OCI-LY3 (cell line): ENCODE measurements at regions not wholly inside any gene's neighbourhood (a gene's known extent, or its start where the extent isn't known, plus 50 kb on each side); places are given as distances from the start of the nearest gene placed in this dataset.

ENCODE experiments used
- H2AFZ ChIP-seq: fragments of 200-600, 300-600 bp; shearing (Covaris generic); 2 replicates; pipeline ENCODE4 v1.6.0; 2014; ENCODE audit warnings: antibody characterized with exemption, low read depth, low read length
- H3K27ac ChIP-seq: fragments of 200-600, 300-600 bp; sonication (generic); 2 replicates; pipeline ENCODE4 v1.5.1; 2014; ENCODE audit warnings: mild to moderate bottlenecking, low read length, moderate library complexity, mixed read lengths
- H3K27me3 ChIP-seq: fragments of 200-600, 300-600 bp; sonication (generic); 2 replicates; pipeline ENCODE4 v1.6.1; 2014; ENCODE audit warnings: low read depth, low read length, mixed read lengths
- H3K36me3 ChIP-seq: fragments of 200-600, 300-600 bp; sonication (generic); replicated peaks from 2 replicates; pipeline ENCODE3; 2014; ENCODE audit warnings: low read depth, low read length, mixed read lengths
- H3K4me1 ChIP-seq: fragments of 300-600, 200-600 bp; sonication (generic); 2 replicates; pipeline ENCODE4 v1.6.1; 2014; ENCODE audit warnings: low read length, mixed read lengths
- H3K4me2 ChIP-seq: fragments of 200-600, 300-600 bp; sonication (generic); 2 replicates; pipeline ENCODE4 v1.6.1; 2014; ENCODE audit warnings: low read length, mixed read lengths
- H3K4me3 ChIP-seq: fragments of 300-600, 200-600 bp; sonication (generic); 2 replicates; pipeline ENCODE4 v1.5.1; 2014; ENCODE audit warnings: antibody characterized with exemption, mild to moderate bottlenecking, low read length, moderate library complexity
- H3K79me2 ChIP-seq: fragments of 300-600, 200-600 bp; shearing (Covaris generic); 2 replicates; pipeline ENCODE4 v1.6.1; 2014; ENCODE audit warnings: mild to moderate bottlenecking, low read length, mixed read lengths
- H3K9ac ChIP-seq: fragments of 300-600, 200-600 bp; shearing (Covaris generic); 2 replicates; pipeline ENCODE4 v1.6.0; 2014; ENCODE audit warnings: mild to moderate bottlenecking, low read length, moderate library complexity
- H3K9me3 ChIP-seq: fragments of 200-600, 300-600 bp; shearing (Covaris generic); 2 replicates; pipeline ENCODE4 v1.6.1; 2014; ENCODE audit warnings: low read length, mixed read lengths; ENCODE audit not compliant: insufficient read depth
- H4K20me1 ChIP-seq: fragments of 200-600, 300-600 bp; sonication (generic); 2 replicates; pipeline ENCODE4 v1.6.1; 2016; ENCODE audit warnings: low read length, mixed read lengths; ENCODE audit not compliant: insufficient read depth
- CTCF ChIP-seq: fragments of 200-600, 300-600 bp; sonication (generic); IDR thresholded peaks from 2 replicates; pipeline ENCODE4 v1.5.1; 2014; ENCODE audit warnings: antibody characterized with exemption, low read length, low read depth
- EZH2phosphoT487 ChIP-seq: fragments of 200-600 bp; shearing (Covaris generic); IDR thresholded peaks from 2 replicates; pipeline ENCODE4 v1.6.1; 2018; ENCODE audit warnings: antibody characterized with exemption, mixed run types, low read depth

- H3K36me3 ChIP-seq, result no peaks in the 10 kb centered on the region
- no peak overlapping the region for H3K9ac ChIP-seq
- no peaks in the 10 kb centered on the region for H3K79me2 ChIP-seq
- no peaks in the 10 kb centered on the region for H3K4me1 ChIP-seq
- no peak overlapping the region for H3K4me2 ChIP-seq
- H3K27ac ChIP-seq, result no peak overlapping the region
- no peaks in the 10 kb centered on the region for H4K20me1 ChIP-seq
- H3K4me3 ChIP-seq, result no peak overlapping the region
- TF ChIP-seq CTCF (no peak), EZH2phosphoT487 (no peak)
- no peaks in the 10 kb centered on the region for H3K9me3 ChIP-seq
- no peak overlapping the region for H2AFZ ChIP-seq
- peaks cover 12% of the 10 kb centered on the region for H3K27me3 ChIP-seq
Measured at GRCh38 chr9:95595721-95596295, 79.0 kb upstream of the PTCH1 start.

DNA sequence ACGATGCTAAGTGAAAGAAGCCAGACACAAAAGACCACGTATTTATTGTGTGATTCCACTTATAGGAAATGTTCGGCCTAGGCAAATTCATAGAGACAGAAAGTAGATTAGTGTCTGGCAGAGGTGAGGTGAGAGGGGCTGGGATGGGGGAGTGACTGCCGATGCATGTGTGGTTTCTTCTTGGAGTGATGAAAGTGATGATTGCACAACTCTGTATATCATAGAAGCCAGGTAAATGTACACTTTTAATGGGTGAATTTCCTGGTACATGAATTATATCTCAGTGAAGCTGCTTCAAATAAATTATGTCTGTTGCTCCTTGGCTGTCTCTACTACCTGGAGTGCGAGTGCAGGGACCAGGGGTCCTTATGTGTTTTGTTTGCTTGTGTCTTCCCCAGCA, 76.2 kb upstream of the PTCH1 start:
- H2AFZ ChIP-seq, result no peak overlapping the region
- no peaks in the 10 kb centered on the region for H3K36me3 ChIP-seq
- no peak overlapping the region for H3K27ac ChIP-seq
- H3K27me3 ChIP-seq, result peaks cover 12% of the 10 kb centered on the region
- no peak for TF ChIP-seq EZH2phosphoT487
- no peak for TF ChIP-seq CTCF
- H3K4me3 ChIP-seq, result no peak overlapping the region
- no peaks in the 10 kb centered on the region for H3K79me2 ChIP-seq
- H4K20me1 ChIP-seq, result no peaks in the 10 kb centered on the region
- H3K9ac ChIP-seq, result no peak overlapping the region
- no peak overlapping the region for H3K4me2 ChIP-seq
- no peaks in the 10 kb centered on the region for H3K9me3 ChIP-seq
- no peaks in the 10 kb centered on the region for H3K4me1 ChIP-seq

DNA sequence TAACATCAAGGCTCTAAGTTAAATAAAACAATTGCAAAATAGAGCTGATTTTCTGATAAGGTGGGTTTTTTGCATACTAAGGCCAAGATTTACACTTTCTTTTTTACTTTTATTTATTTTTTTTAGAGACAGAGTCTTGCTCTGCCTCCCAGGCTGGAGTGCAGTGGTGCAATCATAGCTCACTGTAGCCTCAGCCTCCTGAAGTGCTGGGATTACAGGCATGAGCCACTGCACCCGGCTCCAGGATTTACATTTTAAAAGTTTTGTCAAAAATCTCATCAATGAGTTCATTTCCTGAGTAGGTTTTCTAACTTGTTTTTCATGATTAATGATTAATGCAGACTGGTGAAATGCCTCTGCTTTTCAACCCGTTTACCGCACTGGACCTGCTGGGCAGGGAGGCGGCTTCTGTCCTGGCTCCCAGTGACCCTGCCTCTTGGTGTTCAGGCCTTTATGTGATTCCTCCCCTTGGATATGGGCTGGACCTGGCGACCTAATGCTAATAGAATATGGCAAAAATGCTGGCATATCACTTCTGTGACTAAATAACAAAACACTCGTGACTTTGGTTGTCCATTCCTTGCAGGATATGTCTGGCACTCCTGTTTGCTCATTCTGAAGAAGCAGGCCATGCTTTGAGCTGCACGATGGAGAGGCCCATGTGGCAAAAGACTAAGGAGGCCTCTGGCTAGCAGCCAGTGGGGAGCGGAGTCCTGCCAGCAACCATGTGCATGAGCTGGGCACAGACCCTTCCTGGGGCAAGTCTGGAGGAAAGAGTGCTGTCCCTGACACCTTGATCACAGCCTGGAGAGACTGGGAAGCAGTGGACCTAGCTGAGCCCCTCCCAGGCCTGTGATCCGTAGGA, 72.2 kb upstream of the PTCH1 start:
- H2AFZ ChIP-seq, result no peak overlapping the region
- no peak overlapping the region for H3K9ac ChIP-seq
- H4K20me1 ChIP-seq, result no peaks in the 10 kb centered on the region
- H3K4me3 ChIP-seq, result no peak overlapping the region
- no peaks in the 10 kb centered on the region for H3K9me3 ChIP-seq
- H3K4me2 ChIP-seq, result no peak overlapping the region
- H3K4me1 ChIP-seq, result no peaks in the 10 kb centered on the region
- peaks cover 12% of the 10 kb centered on the region for H3K27me3 ChIP-seq
- H3K79me2 ChIP-seq, result no peaks in the 10 kb centered on the region
- H3K36me3 ChIP-seq, result no peaks in the 10 kb centered on the region
- no peak for TF ChIP-seq CTCF
- TF ChIP-seq EZH2phosphoT487, result no peak
- H3K27ac ChIP-seq, result no peak overlapping the region
